K562 (cell line): ENCODE measurements at regions not wholly inside any gene's neighbourhood (a gene's known extent, or its start where the extent isn't known, plus 50 kb on each side); places are given as distances from the start of the nearest gene placed in this dataset.
A peak's percentile ranks its signal among the peaks of the same experiment; 100 is the strongest.

ENCODE experiments used
- ATAC-seq: fragments of 200-7000 bp; cut with Tn5 transposase; 3 replicates; pipeline ENCODE4 v1.9.1; 2020; ENCODE audit warnings: moderate library complexity
- BruUV-seq: library from RNA; stranded (reverse); fragments of 400-500 nt; replicated peaks from 2 replicates; lab custom pipeline; 2021; lab: Mats Ljungman, UMichigan
- CTCF ChIA-PET: fragments of 300-600 bp; formaldehyde crosslinking; extraction: SDS; loops from one replicate; lab custom pipeline; 2021; ENCODE audit warnings: low intra/inter-chr PET ratio; lab: Yijun Ruan, JAX
- POLR2A ChIA-PET: fragments of 300-600, 350-650 bp; sonication (Branson Sonifier 250); formaldehyde crosslinking; extraction: SDS; loops from one replicate; lab custom pipeline; 2021; ENCODE audit warnings: antibody characterized with exemption, inconsistent platforms; lab: Yijun Ruan, JAX
- DNase-seq, 4 experiments: peaks; one replicate each; pipeline versions ENCODE4 v3.0.0 to v3.0.0-alpha.2; 2011 to 2018; ENCODE audit warnings: low spot score in 3 of 4, mixed read lengths in 3 of 4; ENCODE audit errors: extremely low read depth in 1 of 4
- FAIRE-seq: peaks from 2 replicates; lab custom pipeline; 2011; peaks lifted over from hg19 to GRCh38; lab: Jason Lieb, UNC
- H2AFZ ChIP-seq: 2 replicates; pipeline ENCODE4 v1.6.0; 2011; ENCODE audit warnings: low read depth, low read length, control low read depth, inconsistent platforms
- H3K27ac ChIP-seq: fragments of 200-600 bp; 3 replicates; pipeline ENCODE4 v1.8.0; 2011; ENCODE audit warnings: low read depth, mild to moderate bottlenecking, control low read depth, inconsistent platforms, low read length, moderate library complexity, mixed read lengths; ENCODE audit errors: extremely low read depth
- H3K27me3 ChIP-seq, 2 experiments: fragments of 300-600 bp in 1 of 2; 2 replicates in 1 of 2; 3 replicates in 1 of 2; pipeline versions ENCODE4 v1.6.0 to v1.8.0; 2011; ENCODE audit warnings: inconsistent platforms in 2 of 2, low read length in 2 of 2, mild to moderate bottlenecking in 1 of 2, mixed read lengths in 1 of 2, moderate library complexity in 1 of 2; ENCODE audit not compliant: control insufficient read depth in 2 of 2, insufficient read depth in 2 of 2
- H3K36me3 ChIP-seq: fragments of 300-600 bp; 3 replicates; pipeline ENCODE4 v1.8.0; 2011; ENCODE audit warnings: mild to moderate bottlenecking, low read length, inconsistent platforms; ENCODE audit not compliant: control insufficient read depth, insufficient read depth
- H3K4me1 ChIP-seq, 2 experiments: fragments of 200-600 bp in 1 of 2; replicated peaks in 1 of 2; 2 replicates in 1 of 2; 3 replicates in 1 of 2; pipeline versions ENCODE4 v1.5.1 to v1.8.0; 2011; ENCODE audit warnings: inconsistent platforms in 2 of 2, low read length in 2 of 2, mild to moderate bottlenecking in 1 of 2, mixed read lengths in 1 of 2, moderate library complexity in 1 of 2; ENCODE audit not compliant: control insufficient read depth in 2 of 2, insufficient read depth in 2 of 2
- H3K4me2 ChIP-seq: 2 replicates; pipeline ENCODE4 v1.6.1; 2011; ENCODE audit warnings: low read length, control low read depth, inconsistent platforms, mixed read lengths; ENCODE audit not compliant: insufficient read depth
- H3K4me3 ChIP-seq: fragments of 200-600 bp; sonication (generic), shearing (Covaris generic); 2 replicates; pipeline ENCODE4 v1.5.1; 2016; ENCODE audit warnings: control low read depth, inconsistent platforms
- H3K79me2 ChIP-seq: fragments of 200-600 bp; 3 replicates; pipeline ENCODE4 v1.8.0; 2011; ENCODE audit warnings: low read length, inconsistent platforms; ENCODE audit not compliant: control insufficient read depth, insufficient read depth
- H3K9ac ChIP-seq, 2 experiments: 2 replicates each; pipeline versions ENCODE4 v1.6.0 to v1.6.1; 2011; ENCODE audit warnings: low read depth in 2 of 2, low read length in 2 of 2, control low read depth in 1 of 2, inconsistent platforms in 1 of 2, mild to moderate bottlenecking in 1 of 2, mixed read lengths in 1 of 2; ENCODE audit not compliant: insufficient read depth in 1 of 2
- H3K9me1 ChIP-seq: one replicate; pipeline ENCODE4 v1.6.0; 2011; ENCODE audit warnings: inconsistent platforms, mild to moderate bottlenecking, low read length, moderate library complexity; ENCODE audit not compliant: control insufficient read depth, insufficient read depth
- H3K9me3 ChIP-seq: replicated peaks from 2 replicates; pipeline ENCODE4 v1.5.1; 2011; ENCODE audit warnings: low read depth, low read length, inconsistent platforms; ENCODE audit not compliant: control insufficient read depth, insufficient read depth
- H4K20me1 ChIP-seq: replicated peaks from 2 replicates; pipeline ENCODE4 v1.6.1; 2011; ENCODE audit warnings: low read length, inconsistent platforms, mixed read lengths; ENCODE audit not compliant: control insufficient read depth, insufficient read depth
- CBX1 ChIP-seq: sonication (generic); IDR thresholded peaks from 2 replicates; pipeline ENCODE4 v1.6.1; 2016; ENCODE audit warnings: antibody characterized with exemption, low read depth, mild to moderate bottlenecking
- CBX5 ChIP-seq: IDR thresholded peaks from 2 replicates; pipeline ENCODE4 v1.6.1; 2014; ENCODE audit warnings: low read depth, borderline replicate concordance
- CHCHD3 ChIP-seq: fragments of 250-450 bp; sonication (Bioruptor Pico); IDR thresholded peaks from 2 replicates; pipeline ENCODE4 v2.1.2; 2022; ENCODE audit warnings: mild to moderate bottlenecking
- KLF13 ChIP-seq: fragments of 450-650 bp; IDR thresholded peaks from 2 replicates; pipeline ENCODE4 v1.6.1; 2016; ENCODE audit warnings: missing genetic modification characterization, low read depth, mild to moderate bottlenecking, missing compliant biosample characterization, moderate library complexity, borderline replicate concordance
- LARP7 ChIP-seq: fragments of 450-650 bp; IDR thresholded peaks from 2 replicates; pipeline ENCODE4 v1.6.1; 2016
- MEF2D ChIP-seq: conservative IDR thresholded peaks from 2 replicates; pipeline ENCODE4 v1.6.1; 2016; ENCODE audit warnings: low read depth, missing genetic modification characterization, missing compliant biosample characterization
- MTA2 ChIP-seq: fragments of 450-650 bp; IDR thresholded peaks from 2 replicates; pipeline ENCODE4 v1.6.1; 2016; ENCODE audit warnings: low read depth
- NKRF ChIP-seq: fragments of 450-650 bp; IDR thresholded peaks from 2 replicates; pipeline ENCODE4 v1.6.1; 2016; ENCODE audit warnings: borderline replicate concordance
- POLR2A ChIP-seq: fragments of 450-650 bp; conservative IDR thresholded peaks from 2 replicates; pipeline ENCODE4 v1.6.1; 2016
- RAD21 ChIP-seq, 2 experiments: fragments of 250-450 bp in 1 of 2; fragments of 450-650 bp in 1 of 2; sonication (Bioruptor Pico) in 1 of 2; formaldehyde crosslinking in 1 of 2; IDR thresholded peaks in 1 of 2; conservative IDR thresholded peaks in 1 of 2; 2 replicates each; pipeline versions ENCODE4 v1.4.0 to v1.8.0; 2020 to 2022; ENCODE audit warnings: mild to moderate bottlenecking in 2 of 2, moderate library complexity in 1 of 2
- SAP30 ChIP-seq: fragments of 200-600 bp; sonication (generic); IDR thresholded peaks from 2 replicates; pipeline ENCODE4 v1.6.1; 2012; ENCODE audit warnings: borderline replicate concordance, low read depth, mild to moderate bottlenecking, moderate library complexity, low read length, control low read depth, inconsistent platforms; ENCODE audit not compliant: insufficient read depth, poor library complexity, severe bottlenecking
- SNRNP70 ChIP-seq: fragments of 200-400 bp; formaldehyde crosslinking; optimal IDR thresholded peaks from 2 replicates; pipeline ENCODE3; 2017; ENCODE audit warnings: low read depth, low read length
- ZC3H8 ChIP-seq: fragments of 450-650 bp; IDR thresholded peaks from 2 replicates; pipeline ENCODE4 v1.6.1; 2017
- ZNF175 ChIP-seq: fragments of 200-800 bp; sonication (Bioruptor generic); IDR thresholded peaks from 2 replicates; pipeline ENCODE4 v1.6.1; 2016; ENCODE audit warnings: low read depth, mild to moderate bottlenecking, missing genetic modification characterization, missing compliant biosample characterization
- ZNF384 ChIP-seq: IDR thresholded peaks from 2 replicates; pipeline ENCODE4 v1.6.1; 2012; ENCODE audit warnings: low read depth, low read length, improper control_type of control experiment
- ZNF431 ChIP-seq: sonication (generic); formaldehyde crosslinking; IDR thresholded peaks from 2 replicates; pipeline ENCODE4 v1.8.0; 2022; ENCODE audit warnings: mild to moderate bottlenecking, missing genetic modification reagents
- ZNF764 ChIP-seq: fragments of 250-450 bp; sonication (Bioruptor Pico); IDR thresholded peaks from 2 replicates; pipeline ENCODE4 v1.4.0; 2020; ENCODE audit warnings: low read depth, mild to moderate bottlenecking, moderate library complexity
- ZZZ3 ChIP-seq: fragments of 450-650 bp; IDR thresholded peaks from 2 replicates; pipeline ENCODE4 v1.6.1; 2016; ENCODE audit warnings: antibody characterized with exemption, mild to moderate bottlenecking, moderate library complexity
- WGBS: fragments of 100-300 bp; shearing (Covaris generic); methylation state at CpG from one replicate; pipeline ENCODE4 v1.1.6; 2016; ENCODE audit warnings: low coverage, mixed read lengths; ENCODE audit not compliant: insufficient coverage; ENCODE audit errors: missing lambda C conversion rate; 5-methylcytosine and 5-hydroxymethylcytosine counted together
- in situ Hi-C: fragments of 300-500 bp; cut with MboI; formaldehyde crosslinking; loops from 4 replicates; pipeline ENCODE4 v1.15.0; 2018; ENCODE audit warnings: inconsistent platforms, mixed read lengths
- intact Hi-C: fragments of 100-400 bp; cut with micrococcal nuclease; formaldehyde crosslinking; loops from 2 replicates; pipeline ENCODE4 v1.14.2; 2022

DNA sequence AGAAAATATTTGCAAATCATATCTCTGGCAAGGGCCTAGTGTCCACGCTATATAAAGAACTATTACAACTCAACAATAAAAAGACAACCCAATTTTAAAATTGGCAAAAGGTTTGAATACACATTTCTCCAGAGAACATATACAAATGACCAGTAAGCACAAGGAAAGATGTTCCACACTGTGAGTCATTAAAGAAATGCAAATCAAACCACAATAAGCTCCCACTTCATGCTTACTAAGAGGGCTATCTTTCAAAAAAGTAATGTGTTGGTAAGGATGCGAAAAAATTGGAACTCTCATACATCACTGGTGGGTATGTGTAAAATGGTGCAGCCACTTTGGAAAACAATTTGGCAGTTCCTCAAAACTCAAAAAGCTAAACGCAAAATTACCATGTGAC, 884.0 kb upstream of the INTU start:
- H3K9me1 ChIP-seq = no peaks in the 10 kb centered on the region
- H3K27ac ChIP-seq = no peak overlapping the region
- no peak overlapping the region for H3K4me3 ChIP-seq
- intact Hi-C loops = no loop called here
- H2AFZ ChIP-seq = no peak overlapping the region
- H3K27me3 ChIP-seq = no peaks in the 10 kb centered on the region
- peaks cover 43% of the 10 kb centered on the region for H3K79me2 ChIP-seq
- peaks cover 5% of the 10 kb centered on the region; the same call in 2 of the 3 replicates for H3K36me3 ChIP-seq
- WGBS = 62% methylated on average over 3 of the region's 3 CpGs
- H3K9ac ChIP-seq = no peak overlapping the region
- H3K4me2 ChIP-seq = no peak overlapping the region
- in situ Hi-C loops = no loop called here
- POLR2A ChIA-PET = no interaction called here
- no peaks in the 10 kb centered on the region for H4K20me1 ChIP-seq
- peaks cover 6 to 10% of the 10 kb centered on the region in 2 experiments; a peak in 4 of 5 replicates for H3K4me1 ChIP-seq
- CTCF ChIA-PET = no interaction called here
- DNase-seq = no peak
- BruUV-seq = no TSS peak
- no peak for FAIRE-seq
- no peak for ATAC-seq
- TF ChIP-seq SAP30 = no peak
- no peak for TF ChIP-seq CBX1
- TF ChIP-seq ZNF175 = no peak
- 0 out of 2 replicates have a peak, but pooled peaks cover 2% of the 10 kb centered on the region for H3K9me3 ChIP-seq

GRCh38 chr4:126750723-126751122, 882.0 kb upstream of the INTU start:
- H3K27ac ChIP-seq = no peak overlapping the region
- H3K9ac ChIP-seq = no peak overlapping the region
- H3K4me1 ChIP-seq = peaks cover 3 to 14% of the 10 kb centered on the region in 2 experiments; a peak in 3 of 5 replicates
- no peak for DNase-seq
- ChIA-PET CTCF (no interaction called here), POLR2A (interaction anchor here (1.1 to 1.3 kb wide), 2 partner anchors 15 to 17 kb away, joined by 3 to 5 read pairs; no protein-coding TSS in a partner anchor)
- H3K36me3 ChIP-seq = peaks cover 5% of the 10 kb centered on the region; the same call in 1 of the 3 replicates
- no peaks in the 10 kb centered on the region for H3K9me3 ChIP-seq
- no peaks in the 10 kb centered on the region for H3K9me1 ChIP-seq
- no peak overlapping the region for H2AFZ ChIP-seq
- no peaks in the 10 kb centered on the region for H3K27me3 ChIP-seq
- 11% methylated on average over 2 of the region's 2 CpGs for WGBS
- in situ Hi-C loops (no loop called here), intact Hi-C loops (no loop called here)
- H3K79me2 ChIP-seq = peaks cover 25% of the 10 kb centered on the region
- H4K20me1 ChIP-seq = no peaks in the 10 kb centered on the region
- ATAC-seq = no peak
- H3K4me3 ChIP-seq = no peak overlapping the region
- no peak for FAIRE-seq
- no TSS peak for BruUV-seq
- no peak overlapping the region for H3K4me2 ChIP-seq
- TF ChIP-seq MEF2D (tag) (peak; percentile 86), ZNF764 (CRISPR knock-in tag) (no peak), SNRNP70 (no peak), ZZZ3 (no peak), MTA2 (no peak), LARP7 (no peak), CHCHD3 (CRISPR knock-in tag) (no peak), NKRF (no peak), ZNF431 (CRISPR knock-in tag) (no peak), ZNF384 (no peak), RAD21 (CRISPR knock-in tag; conservative IDR thresholded peaks at IDR 0.05 in 1 of 2, IDR thresholded peaks at IDR 0.05 in 1 of 2) (no peak), ZC3H8 (no peak), POLR2A (no peak), CBX5 (no peak), KLF13 (no peak)
